Activated CD4-positive, alpha-beta T cell treated with anti-CD3 and anti-CD28 coated beads for 36 hours (primary cell): ENCODE measurements at regions not wholly inside any gene's neighbourhood (a gene's known extent, or its start where the extent isn't known, plus 50 kb on each side); places are given as distances from the start of the nearest gene placed in this dataset.

Experiments
- ATAC-seq: fragments of 200-7000 bp; cut with Tn5 transposase; one replicate; pipeline ENCODE4 v1.10.0; 2021; ENCODE audit warnings: mild to moderate bottlenecking, moderate library complexity
- CTCF ChIA-PET: fragments of 350-600 bp; sonication (Branson Sonifier 250); formaldehyde crosslinking; loops from one replicate; lab custom pipeline; 2021; ENCODE audit warnings: antibody characterized with exemption; lab: Charles Lee
- POLR2A ChIA-PET: fragments of 350-600 bp; sonication (Branson Sonifier 250); formaldehyde crosslinking; loops from one replicate; lab custom pipeline; 2021; ENCODE audit warnings: antibody characterized with exemption, inconsistent platforms; lab: Charles Lee
- DNase-seq: peaks from one replicate; pipeline ENCODE4 v3.0.0-alpha.2; 2020
- H3K27ac Mint-ChIP-seq: one replicate; pipeline ENCODE4 v1.8.0; 2021; ENCODE audit warnings: mixed read lengths
- H3K27me3 Mint-ChIP-seq: one replicate; pipeline ENCODE4 v1.8.0; 2021; ENCODE audit warnings: mixed read lengths
- H3K36me3 Mint-ChIP-seq: one replicate; pipeline ENCODE4 v1.8.0; 2021; ENCODE audit warnings: low read depth, mixed read lengths
- H3K4me1 Mint-ChIP-seq: one replicate; pipeline ENCODE4 v1.8.0; 2021; ENCODE audit warnings: mixed read lengths
- H3K4me3 Mint-ChIP-seq: one replicate; pipeline ENCODE4 v1.8.0; 2021; ENCODE audit warnings: mild to moderate bottlenecking, moderate library complexity, mixed read lengths
- H3K9me3 Mint-ChIP-seq: one replicate; pipeline ENCODE4 v1.8.0; 2021; ENCODE audit warnings: low read depth, mixed read lengths
- intact Hi-C, 2 experiments: fragments of 100-400 bp; cut with DNase I in 1 of 2; cut with micrococcal nuclease in 1 of 2; formaldehyde crosslinking; loops; one replicate each; pipeline versions ENCODE4 v1.14.2 to v1.15.1; 2022 to 2024; cut with DNase I, micrococcal nuclease

- H3K27ac Mint-ChIP-seq = no peak overlapping the region
- no peaks in the 10 kb centered on the region for H3K36me3 Mint-ChIP-seq
- no peaks in the 10 kb centered on the region for H3K4me1 Mint-ChIP-seq
- ChIA-PET POLR2A (no interaction called here), CTCF (no interaction called here)
- H3K9me3 Mint-ChIP-seq = peaks cover 6% of the 10 kb centered on the region
- H3K27me3 Mint-ChIP-seq = no peaks in the 10 kb centered on the region
- intact Hi-C loops = no loop called here
- ATAC-seq = no peak
- DNase-seq = no peak
- H3K4me3 Mint-ChIP-seq = no peak overlapping the region
These were observed 944.0 kb upstream of the ADGRL4 start for GRCh38 chr1:79950511-79950910.

GRCh38 chr1:79945391-79945790 lies 938.9 kb upstream of the ADGRL4 start:
- Mint-ChIP-seq H3K27me3 (no peaks in the 10 kb centered on the region), H3K27ac (no peak overlapping the region), H3K9me3 (peaks cover 3% of the 10 kb centered on the region), H3K4me1 (no peaks in the 10 kb centered on the region), H3K4me3 (no peak overlapping the region), H3K36me3 (no peaks in the 10 kb centered on the region)
- ChIA-PET CTCF (no interaction called here), POLR2A (no interaction called here)
- DNase-seq = no peak
- intact Hi-C loops = no loop called here
- no peak for ATAC-seq

DNA sequence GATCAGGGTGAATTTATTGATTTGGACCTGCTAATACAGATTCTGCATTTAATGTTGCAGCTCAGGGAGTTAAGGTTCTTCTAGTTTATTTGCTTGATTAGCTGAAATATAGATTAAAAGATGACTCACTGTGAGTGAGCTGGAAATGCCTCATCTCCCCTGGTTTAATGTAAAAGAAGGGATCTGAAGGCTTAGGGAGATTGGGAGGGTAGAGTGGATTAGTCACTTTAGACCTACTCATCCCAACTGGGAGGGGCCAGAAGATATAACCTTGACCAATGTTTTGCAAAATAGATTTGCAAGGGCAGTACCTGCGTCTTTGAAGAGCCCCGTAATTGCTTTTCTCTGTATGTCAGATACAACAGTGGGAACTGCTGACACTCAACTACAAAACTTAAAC lies 922.8 kb upstream of the ADGRL4 start:
- Mint-ChIP-seq H3K4me3 (no peak overlapping the region), H3K36me3 (no peaks in the 10 kb centered on the region), H3K27me3 (no peaks in the 10 kb centered on the region), H3K4me1 (no peaks in the 10 kb centered on the region), H3K9me3 (peaks cover 14% of the 10 kb centered on the region), H3K27ac (no peak overlapping the region)
- POLR2A ChIA-PET = no interaction called here
- intact Hi-C loops = no loop called here
- CTCF ChIA-PET = no interaction called here
- ATAC-seq (no peak), DNase-seq (no peak)

- no peaks in the 10 kb centered on the region for H3K36me3 Mint-ChIP-seq
- DNase-seq = no peak
- peaks cover 14% of the 10 kb centered on the region for H3K9me3 Mint-ChIP-seq
- no peak for ATAC-seq
- intact Hi-C loops = no loop called here
- ChIA-PET CTCF (interaction anchor here (0.6 kb wide), 1 partner anchor 37 kb away, joined by 3 read pairs; no protein-coding TSS in a partner anchor), POLR2A (no interaction called here)
- no peak overlapping the region for H3K4me3 Mint-ChIP-seq
- no peaks in the 10 kb centered on the region for H3K4me1 Mint-ChIP-seq
- no peaks in the 10 kb centered on the region for H3K27me3 Mint-ChIP-seq
- H3K27ac Mint-ChIP-seq = no peak overlapping the region
These were observed 922.4 kb upstream of the ADGRL4 start for GRCh38 chr1:79928901-79929300.

- ChIA-PET POLR2A (no interaction called here), CTCF (no interaction called here)
- intact Hi-C loops = no loop called here
- H3K4me3 Mint-ChIP-seq = no peak overlapping the region
- no peaks in the 10 kb centered on the region for H3K27me3 Mint-ChIP-seq
- peaks cover 16% of the 10 kb centered on the region for H3K9me3 Mint-ChIP-seq
- H3K4me1 Mint-ChIP-seq = no peaks in the 10 kb centered on the region
- H3K27ac Mint-ChIP-seq = no peak overlapping the region
- no peaks in the 10 kb centered on the region for H3K36me3 Mint-ChIP-seq
- DNase-seq = no peak
- no peak for ATAC-seq
These were observed 914.6 kb upstream of the ADGRL4 start for GRCh38 chr1:79920960-79921669.

GRCh38 chr1:79914896-79915295 lies 908.4 kb upstream of the ADGRL4 start:
- no peaks in the 10 kb centered on the region for H3K27me3 Mint-ChIP-seq
- ChIA-PET POLR2A (no interaction called here), CTCF (no interaction called here)
- ATAC-seq = no peak
- no peaks in the 10 kb centered on the region for H3K36me3 Mint-ChIP-seq
- no peak overlapping the region for H3K27ac Mint-ChIP-seq
- no peak overlapping the region for H3K4me3 Mint-ChIP-seq
- peaks cover 15% of the 10 kb centered on the region for H3K9me3 Mint-ChIP-seq
- no peak for DNase-seq
- H3K4me1 Mint-ChIP-seq = no peaks in the 10 kb centered on the region
- intact Hi-C loops = no loop called here

GRCh38 chr1:79912813-79913212 lies 906.3 kb upstream of the ADGRL4 start:
- H3K36me3 Mint-ChIP-seq = no peaks in the 10 kb centered on the region
- H3K27me3 Mint-ChIP-seq = no peaks in the 10 kb centered on the region
- ChIA-PET CTCF (no interaction called here), POLR2A (no interaction called here)
- H3K9me3 Mint-ChIP-seq = peaks cover 15% of the 10 kb centered on the region
- DNase-seq (no peak), ATAC-seq (no peak)
- intact Hi-C loops = no loop called here
- no peak overlapping the region for H3K27ac Mint-ChIP-seq
- no peak overlapping the region for H3K4me3 Mint-ChIP-seq
- no peaks in the 10 kb centered on the region for H3K4me1 Mint-ChIP-seq

- no peak for ATAC-seq
- no peak overlapping the region for H3K27ac Mint-ChIP-seq
- ChIA-PET CTCF (no interaction called here), POLR2A (no interaction called here)
- no peaks in the 10 kb centered on the region for H3K36me3 Mint-ChIP-seq
- no peak overlapping the region for H3K4me3 Mint-ChIP-seq
- peaks cover 10% of the 10 kb centered on the region for H3K9me3 Mint-ChIP-seq
- DNase-seq = no peak
- H3K27me3 Mint-ChIP-seq = no peaks in the 10 kb centered on the region
- intact Hi-C loops = no loop called here
- no peaks in the 10 kb centered on the region for H3K4me1 Mint-ChIP-seq
These were observed 896.8 kb upstream of the ADGRL4 start for GRCh38 chr1:79903321-79903720.

DNA sequence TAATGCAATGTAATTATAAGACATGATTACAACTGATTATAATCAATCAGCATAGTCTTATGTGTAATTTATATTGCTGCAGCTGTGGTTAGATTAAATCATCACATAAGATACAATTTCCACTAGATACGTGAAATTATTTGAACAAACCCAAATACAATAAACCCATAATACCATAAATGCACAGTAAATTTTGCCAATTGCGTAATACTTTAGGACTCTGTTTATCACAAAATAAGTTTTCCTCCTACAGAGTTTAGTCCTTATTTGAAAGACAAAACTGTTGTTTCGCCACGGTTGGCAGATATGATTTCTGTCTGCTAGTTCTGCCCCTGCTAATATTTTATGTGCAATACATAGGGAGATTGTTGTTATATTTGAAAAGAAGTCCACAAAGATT lies 895.9 kb upstream of the ADGRL4 start:
- intact Hi-C loops = no loop called here
- H3K36me3 Mint-ChIP-seq = no peaks in the 10 kb centered on the region
- no peak for ATAC-seq
- ChIA-PET CTCF (no interaction called here), POLR2A (no interaction called here)
- H3K27ac Mint-ChIP-seq = no peak overlapping the region
- DNase-seq = no peak
- peaks cover 8% of the 10 kb centered on the region for H3K9me3 Mint-ChIP-seq
- H3K4me3 Mint-ChIP-seq = no peak overlapping the region
- no peaks in the 10 kb centered on the region for H3K27me3 Mint-ChIP-seq
- H3K4me1 Mint-ChIP-seq = no peaks in the 10 kb centered on the region

DNA sequence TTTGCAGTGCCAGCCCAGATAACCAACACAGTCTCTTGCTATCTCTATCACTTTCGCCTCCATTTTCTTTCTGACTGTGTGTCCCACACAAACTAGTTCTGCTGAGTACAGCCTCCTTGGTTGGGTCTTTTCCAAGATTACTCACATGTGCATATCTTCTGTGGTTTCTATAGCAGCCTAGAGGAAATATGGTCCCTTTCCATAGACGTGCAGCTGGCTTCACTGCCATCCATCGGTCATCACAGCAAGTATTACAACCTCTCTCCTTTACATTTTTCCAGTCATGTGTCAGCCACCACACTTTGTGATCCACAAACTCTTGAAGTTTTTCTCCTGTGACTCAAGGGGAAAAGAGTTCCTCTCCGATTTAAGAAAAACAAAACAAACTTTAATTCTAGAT lies 893.4 kb upstream of the ADGRL4 start:
- ATAC-seq (no peak), DNase-seq (no peak)
- Mint-ChIP-seq H3K4me1 (no peaks in the 10 kb centered on the region), H3K27ac (no peak overlapping the region), H3K36me3 (no peaks in the 10 kb centered on the region), H3K9me3 (peaks cover 5% of the 10 kb centered on the region), H3K4me3 (no peak overlapping the region), H3K27me3 (no peaks in the 10 kb centered on the region)
- ChIA-PET POLR2A (no interaction called here), CTCF (no interaction called here)
- intact Hi-C loops = no loop called here

DNA sequence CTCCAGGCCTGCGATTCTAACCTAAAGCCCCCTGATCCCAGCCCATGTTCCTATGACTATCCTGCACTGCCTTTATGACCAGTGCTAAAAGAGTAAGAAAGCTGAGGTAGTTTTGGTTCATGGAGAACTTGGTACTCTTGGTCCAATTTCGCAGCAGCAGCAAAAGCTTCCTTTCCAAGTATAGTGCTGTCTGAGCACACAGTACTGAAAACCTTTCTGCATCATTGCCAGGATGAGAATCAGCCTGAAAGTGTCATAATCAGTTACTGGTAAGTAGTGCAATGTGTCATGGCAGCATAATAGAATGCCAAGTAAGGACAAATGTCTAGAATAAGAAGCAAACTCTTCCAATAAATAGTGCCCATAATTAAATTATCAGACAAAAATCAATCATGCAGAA lies 889.6 kb upstream of the ADGRL4 start:
- H3K4me3 Mint-ChIP-seq = no peak overlapping the region
- peaks cover 16% of the 10 kb centered on the region for H3K9me3 Mint-ChIP-seq
- H3K4me1 Mint-ChIP-seq = no peaks in the 10 kb centered on the region
- CTCF ChIA-PET = no interaction called here
- H3K27me3 Mint-ChIP-seq = no peaks in the 10 kb centered on the region
- intact Hi-C loops = no loop called here
- no peak for DNase-seq
- POLR2A ChIA-PET = no interaction called here
- no peaks in the 10 kb centered on the region for H3K36me3 Mint-ChIP-seq
- no peak overlapping the region for H3K27ac Mint-ChIP-seq
- no peak for ATAC-seq

GRCh38 chr1:79895573-79895972 lies 889.0 kb upstream of the ADGRL4 start:
- ChIA-PET POLR2A (no interaction called here), CTCF (no interaction called here)
- no peak for ATAC-seq
- H3K4me3 Mint-ChIP-seq = no peak overlapping the region
- peaks cover 18% of the 10 kb centered on the region for H3K9me3 Mint-ChIP-seq
- no peaks in the 10 kb centered on the region for H3K4me1 Mint-ChIP-seq
- intact Hi-C loops = no loop called here
- H3K36me3 Mint-ChIP-seq = no peaks in the 10 kb centered on the region
- H3K27me3 Mint-ChIP-seq = no peaks in the 10 kb centered on the region
- H3K27ac Mint-ChIP-seq = no peak overlapping the region
- DNase-seq = no peak
